CD4-positive, alpha-beta T cell treated with Interferon gamma for 1 hour (primary cell): ENCODE measurements at regions not wholly inside any gene's neighbourhood (a gene's known extent, or its start where the extent isn't known, plus 50 kb on each side); places are given as distances from the start of the nearest gene placed in this dataset.
"Not testable (repeated sequence)": the region's sequence is repeated elsewhere in the genome, so short reads cannot be mapped to it uniquely, and the experiment has no call there.

Source experiments
- DNase-seq: peaks from one replicate; pipeline ENCODE4 v3.0.0-alpha.2; 2020

DNA sequence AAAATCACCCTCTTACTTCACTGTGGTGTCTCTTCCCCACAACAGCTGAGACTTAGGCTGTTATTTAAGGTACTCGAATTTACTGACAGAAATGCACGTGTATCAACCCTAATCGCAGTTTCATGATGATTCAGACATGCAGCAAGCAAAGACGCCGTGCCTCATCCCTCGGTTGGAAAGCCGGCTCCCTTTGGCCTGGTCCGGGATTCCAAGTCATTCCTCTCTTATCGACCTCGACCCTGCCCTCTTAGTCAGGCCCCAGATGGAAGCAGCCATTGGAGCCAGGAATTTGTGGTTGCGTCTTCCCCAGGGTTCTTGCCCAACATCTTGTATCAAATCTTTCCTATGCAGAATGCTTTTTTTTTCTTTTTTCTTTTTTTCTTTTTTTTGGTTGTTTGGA, 229.5 kb downstream of the GATA3 start:
- DNase-seq, result no peak

DNA sequence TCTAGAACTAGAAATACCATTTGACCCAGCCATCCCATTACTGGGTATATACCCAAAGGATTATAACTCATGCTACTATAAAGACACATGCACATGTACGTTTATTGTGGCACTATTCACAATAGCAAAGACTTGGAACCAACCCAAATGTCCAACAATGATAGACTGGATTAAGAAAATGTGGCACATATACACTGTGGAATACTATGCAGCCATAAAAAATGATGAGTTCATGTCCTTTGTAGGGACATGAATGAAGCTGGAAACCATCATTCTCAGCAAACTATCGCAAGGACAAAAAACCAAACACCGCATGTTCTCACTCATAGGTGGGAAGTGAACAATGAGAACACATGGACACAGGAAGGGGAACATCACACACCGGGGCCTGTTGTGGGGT, 231.5 kb downstream of the GATA3 start:
- not testable (repeated sequence) for DNase-seq

DNA sequence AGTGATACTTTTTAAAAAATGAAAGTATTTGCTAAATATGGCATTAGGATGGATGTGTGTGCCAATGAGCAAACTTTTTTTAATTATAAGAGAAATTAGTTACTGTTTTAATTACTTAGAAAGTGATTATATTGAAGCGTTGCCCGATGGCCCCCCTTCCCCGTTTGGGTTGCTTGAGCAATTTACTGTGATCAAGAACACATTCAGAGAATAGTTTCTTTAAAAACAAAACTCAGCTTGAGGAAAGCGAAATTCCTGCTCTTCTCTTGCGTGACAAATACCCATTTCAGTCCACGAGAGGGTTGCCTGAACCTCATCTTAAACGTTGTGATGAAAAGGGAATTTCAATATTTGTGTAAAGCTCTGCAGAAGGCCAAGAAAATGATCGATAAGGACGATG, 234.1 kb downstream of the GATA3 start:
- DNase-seq, result no peak

DNA sequence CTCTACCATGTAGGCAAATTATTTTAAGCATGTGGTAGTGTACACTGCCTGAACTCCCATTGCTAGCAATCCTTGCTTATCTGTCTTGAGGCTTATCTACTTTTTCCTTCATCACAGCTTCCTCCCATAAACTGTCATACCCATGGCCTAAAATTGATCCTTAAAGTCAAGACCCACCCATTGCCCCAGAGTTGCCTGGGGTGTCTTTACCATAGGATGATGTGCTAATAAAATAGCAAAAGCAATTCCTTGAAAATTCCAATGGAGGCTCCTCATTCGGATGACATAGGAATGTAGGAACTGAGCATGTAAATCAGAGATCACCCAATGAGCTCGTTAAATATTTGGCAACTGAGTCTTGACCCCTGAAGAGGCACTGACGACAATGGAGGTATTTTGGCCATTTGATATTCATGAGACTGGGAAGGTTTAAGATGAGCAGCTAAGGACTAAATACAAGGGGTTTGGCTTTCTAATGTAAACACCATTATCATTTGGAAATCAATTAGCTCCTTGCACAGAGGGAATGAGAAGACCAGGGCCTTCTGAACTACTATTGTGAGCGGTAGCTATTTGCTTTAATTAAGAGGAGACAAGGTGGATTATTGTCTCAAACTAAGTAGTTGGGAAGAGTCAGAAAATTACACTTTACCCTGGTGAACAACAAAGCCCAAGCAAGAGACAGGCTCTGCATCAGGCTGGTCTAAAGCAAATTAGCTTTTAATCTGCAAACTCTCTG, 234.9 kb downstream of the GATA3 start:
- no peak for DNase-seq

DNA sequence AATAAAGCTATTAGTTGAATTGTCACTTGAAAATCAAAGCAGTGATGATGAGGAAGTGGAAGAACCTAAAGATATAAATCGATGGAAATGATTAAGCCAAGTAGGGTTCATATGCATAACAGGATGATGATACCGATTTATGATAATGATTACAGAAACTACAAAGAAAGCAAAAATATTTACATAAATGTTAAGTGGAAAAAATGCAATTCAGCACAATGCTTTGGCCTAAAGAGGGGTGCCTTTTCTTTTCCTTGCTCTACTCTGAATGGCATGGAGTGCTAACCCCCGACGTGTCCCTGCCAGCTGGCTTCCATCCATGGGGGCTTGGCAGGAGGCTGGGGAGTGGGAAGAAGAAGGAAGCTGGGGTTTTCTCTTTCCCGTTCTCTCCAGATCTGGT, 240.3 kb downstream of the GATA3 start:
- DNase-seq, result no peak

DNA sequence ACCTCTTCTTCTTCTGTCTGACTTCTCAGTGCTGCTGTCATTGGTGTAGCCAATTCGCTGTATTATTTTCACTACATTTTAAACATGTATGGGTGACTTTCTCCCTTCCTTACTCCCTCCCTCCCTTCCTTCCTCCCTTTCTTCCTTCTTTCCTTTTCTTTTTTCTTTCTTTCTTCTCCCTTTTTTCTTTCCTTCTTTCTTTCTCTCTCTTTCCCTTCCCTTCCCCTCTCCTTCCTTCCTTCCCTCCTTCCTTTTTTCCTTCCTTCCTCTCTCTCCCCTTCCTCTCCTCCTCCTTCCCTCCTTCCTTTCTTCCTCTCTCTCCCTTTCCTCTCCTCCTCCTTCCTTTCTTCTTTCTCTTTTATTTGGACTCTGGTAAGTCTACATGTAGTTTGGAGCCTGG, 240.8 kb downstream of the GATA3 start:
- no peak for DNase-seq

DNA sequence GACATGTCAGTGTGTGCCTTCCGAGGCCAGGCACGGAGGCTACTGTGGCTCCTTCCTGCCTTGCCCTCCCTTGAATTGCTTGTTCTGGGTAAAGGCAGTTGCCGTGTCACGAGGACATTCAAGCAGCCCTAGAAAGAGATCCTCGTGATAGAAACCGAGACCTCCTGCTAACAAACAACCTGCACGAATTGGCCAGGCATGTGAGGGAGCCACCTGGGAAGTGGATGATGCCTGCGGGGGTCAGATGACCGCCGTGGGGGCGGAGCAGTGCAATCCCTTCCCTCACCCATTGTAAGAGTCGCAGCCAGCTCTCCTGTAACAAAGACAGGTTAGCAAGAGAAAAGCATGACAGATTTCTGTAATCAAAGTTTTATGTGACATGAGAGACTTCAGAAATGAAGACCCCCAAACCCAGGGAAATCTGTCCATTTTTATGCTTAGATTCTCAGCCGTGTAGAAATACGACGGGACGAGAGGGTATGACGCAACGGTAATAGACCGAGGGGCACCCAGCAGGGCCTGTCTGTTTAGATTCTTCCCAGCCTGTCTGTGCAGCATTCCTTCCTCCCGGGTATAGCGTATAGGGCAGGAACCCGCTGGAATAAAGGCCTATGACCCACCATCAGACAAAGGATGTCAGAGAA, 241.7 kb downstream of the GATA3 start:
- DNase-seq, result no peak

DNA sequence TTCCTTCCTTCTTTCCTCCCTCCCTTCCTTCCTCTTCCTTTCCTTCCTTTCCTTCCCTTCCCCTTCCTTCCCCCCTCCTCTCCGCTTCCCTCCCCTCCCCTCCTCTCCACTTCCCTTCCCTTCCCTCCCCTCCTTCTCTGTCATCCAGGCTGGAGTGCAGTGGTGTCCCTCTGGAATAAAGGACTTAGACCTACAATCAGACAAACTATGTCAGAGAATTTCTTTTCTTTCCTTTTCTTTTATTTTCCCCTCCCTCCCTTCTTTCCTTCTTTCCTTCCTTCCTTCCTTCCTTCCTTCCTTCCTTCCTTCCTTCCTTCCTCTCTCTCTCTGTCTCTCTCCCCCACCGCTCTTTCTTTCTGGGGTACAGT, 242.2 kb downstream of the GATA3 start:
- DNase-seq, result no peak

DNA sequence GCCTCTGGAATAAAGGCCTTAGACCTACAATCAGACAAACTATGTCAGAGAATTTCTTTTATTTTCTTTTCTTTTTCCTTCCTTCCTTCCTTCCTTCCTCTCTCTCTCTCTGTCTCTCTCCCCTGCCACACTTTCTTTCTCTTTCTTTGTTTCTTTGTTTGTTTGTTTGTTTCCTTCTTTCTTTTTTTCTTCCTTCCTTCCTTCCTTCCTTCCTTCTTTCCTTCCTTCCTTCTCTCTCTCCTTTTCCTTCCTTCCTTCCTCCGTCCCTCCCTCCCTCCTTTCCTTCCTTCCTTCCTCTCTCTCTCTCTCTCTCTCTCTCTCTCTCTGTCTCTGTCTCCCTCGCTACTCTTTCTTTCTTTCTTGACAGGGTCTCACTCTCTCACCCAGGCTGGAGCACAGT, 242.6 kb downstream of the GATA3 start:
- DNase-seq, result no peak

DNA sequence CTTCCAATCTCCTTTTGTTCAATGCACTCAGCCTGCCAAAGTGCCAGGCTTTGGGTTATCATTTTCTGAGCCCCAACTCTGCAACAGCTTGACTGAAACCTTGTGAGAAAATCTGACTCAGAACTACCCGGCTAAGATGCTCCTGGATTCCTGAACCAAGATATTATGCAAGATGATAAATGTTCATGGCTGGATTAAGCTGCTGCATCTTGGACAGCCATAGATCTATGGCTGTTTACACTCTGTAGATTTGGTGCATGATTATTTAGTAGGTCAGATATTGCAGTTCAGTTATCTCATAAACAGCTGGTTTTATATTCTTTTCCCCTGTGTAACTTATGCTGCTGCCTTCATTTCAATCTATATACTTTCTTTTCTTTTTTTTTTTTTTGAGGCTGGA, 243.5 kb downstream of the GATA3 start:
- no peak for DNase-seq

DNA sequence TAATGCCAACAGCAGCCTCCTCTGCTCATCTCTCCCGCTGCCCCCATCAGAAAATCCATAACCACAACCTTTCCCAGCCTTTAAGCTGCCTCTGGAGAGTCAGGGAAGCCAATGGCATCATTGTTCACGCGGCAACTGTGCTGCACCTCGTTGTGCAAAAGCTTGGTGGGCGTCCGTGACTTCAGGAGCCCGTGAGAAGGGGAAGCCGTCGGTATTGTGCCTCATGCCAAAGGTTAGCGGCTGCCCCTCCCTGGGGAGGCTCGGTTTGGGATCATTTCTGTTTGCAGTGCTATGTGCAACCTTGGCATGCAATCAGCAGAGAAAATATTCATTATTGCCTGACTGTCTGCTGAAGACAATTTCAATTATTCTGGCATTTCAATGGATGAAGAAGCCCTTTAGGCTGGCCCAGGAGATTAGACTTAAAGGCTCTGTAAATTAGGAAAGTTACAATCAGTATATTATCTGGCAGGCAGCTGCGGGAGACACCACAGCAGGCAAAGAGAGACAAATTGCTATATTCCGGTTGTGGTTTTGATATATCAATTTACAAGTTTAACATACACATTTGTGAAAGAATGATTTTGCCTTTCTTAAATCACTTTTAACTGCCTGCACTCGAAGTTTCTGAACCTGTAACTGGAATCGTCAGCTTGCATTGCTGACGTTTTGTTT, 244.5 kb downstream of the GATA3 start:
- DNase-seq, result no peak

DNA sequence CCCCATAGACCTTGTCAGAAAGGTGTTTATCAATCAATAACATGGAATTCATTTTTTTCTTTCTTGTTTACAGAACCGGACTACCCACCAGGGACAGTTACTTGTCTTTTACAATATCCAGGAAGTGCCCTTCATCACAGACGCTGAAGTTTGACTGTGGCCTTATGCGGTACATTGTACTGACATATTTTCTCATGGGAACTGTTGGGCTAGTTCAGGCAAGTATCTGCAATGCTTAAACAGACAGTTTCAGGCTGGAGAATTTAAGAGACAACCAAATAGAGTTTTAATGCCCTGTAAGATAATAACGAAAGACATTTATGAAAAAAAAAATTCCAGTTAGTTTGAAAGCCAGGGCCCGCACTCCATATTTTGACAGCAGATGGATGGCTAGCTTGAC, 246.4 kb downstream of the GATA3 start:
- no peak for DNase-seq

DNA sequence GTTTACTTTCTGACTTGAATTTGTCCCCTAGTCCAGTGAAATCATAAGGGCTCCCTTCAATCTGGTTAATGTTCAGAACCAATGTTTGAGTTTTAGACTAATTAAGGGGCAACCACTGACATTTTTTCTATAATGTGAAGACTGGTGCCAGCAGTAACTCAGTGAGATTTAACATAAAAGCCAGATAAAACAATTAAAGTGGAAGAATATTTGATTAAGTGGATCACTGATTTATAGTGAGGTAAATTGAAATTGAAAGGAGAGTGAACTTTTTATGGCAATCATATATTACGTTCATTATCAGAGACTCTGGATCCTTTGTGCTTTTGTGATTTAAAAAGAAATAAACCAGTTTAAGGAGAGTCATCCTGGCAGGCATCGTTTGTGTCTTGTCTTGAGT, 246.8 kb downstream of the GATA3 start:
- DNase-seq, result no peak

DNA sequence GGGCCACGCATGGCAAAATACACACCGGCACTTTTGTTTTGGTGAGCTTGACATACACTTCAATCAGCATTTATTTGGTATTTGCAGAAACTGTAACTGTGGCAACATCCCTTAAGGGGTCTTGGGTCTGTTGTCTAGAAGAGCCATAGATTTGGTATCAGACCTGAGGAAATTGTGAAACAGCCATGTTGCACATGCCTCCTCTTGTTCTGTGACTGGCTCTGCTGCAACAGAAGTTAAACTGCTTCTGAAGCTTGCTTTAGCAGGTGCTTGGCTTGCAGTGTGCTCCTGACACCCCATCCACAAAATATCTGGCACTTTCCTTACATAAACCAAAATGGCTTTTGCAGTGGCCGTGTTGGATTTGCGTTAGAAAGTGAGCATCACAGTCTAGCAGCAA, 247.3 kb downstream of the GATA3 start:
- DNase-seq, result no peak

DNA sequence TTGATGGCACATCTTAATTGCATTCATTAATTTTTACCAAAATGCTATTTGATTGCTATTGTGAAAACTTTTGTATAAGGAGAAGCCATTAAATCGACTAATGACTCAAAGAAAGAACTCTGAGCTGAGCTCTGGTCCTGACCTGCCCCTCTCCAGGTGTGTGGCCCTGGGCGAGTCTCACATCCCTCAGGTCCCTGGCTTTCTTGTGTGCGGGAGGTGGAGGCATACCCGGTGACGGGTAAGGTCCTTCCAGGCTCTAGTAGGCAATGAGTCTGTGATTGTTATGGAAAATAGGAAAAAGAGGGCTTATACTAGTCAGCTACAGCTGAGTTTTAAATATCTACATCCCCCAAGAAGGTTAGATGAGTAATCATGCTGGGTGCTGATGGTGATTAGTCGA, 248.1 kb downstream of the GATA3 start:
- no peak for DNase-seq

DNA sequence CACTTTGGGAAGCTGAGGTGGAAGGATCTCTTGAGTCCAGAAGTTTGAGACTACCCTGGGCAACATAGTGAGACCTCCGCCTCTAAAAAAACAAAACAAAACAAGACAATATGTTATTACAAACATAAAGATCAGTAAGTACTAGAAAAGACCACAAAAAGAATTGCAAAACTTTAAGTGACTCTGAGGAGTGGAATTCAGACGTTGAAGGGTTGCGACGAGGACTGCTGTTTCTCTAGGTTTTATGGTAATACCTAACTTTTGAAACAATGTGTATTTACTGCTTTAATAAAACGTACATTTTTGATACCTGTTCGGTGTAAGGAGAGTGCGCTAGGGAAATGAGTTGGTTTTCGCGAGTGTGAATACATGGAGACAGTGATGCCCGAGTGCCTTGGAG, 250.4 kb downstream of the GATA3 start:
- no peak for DNase-seq

DNA sequence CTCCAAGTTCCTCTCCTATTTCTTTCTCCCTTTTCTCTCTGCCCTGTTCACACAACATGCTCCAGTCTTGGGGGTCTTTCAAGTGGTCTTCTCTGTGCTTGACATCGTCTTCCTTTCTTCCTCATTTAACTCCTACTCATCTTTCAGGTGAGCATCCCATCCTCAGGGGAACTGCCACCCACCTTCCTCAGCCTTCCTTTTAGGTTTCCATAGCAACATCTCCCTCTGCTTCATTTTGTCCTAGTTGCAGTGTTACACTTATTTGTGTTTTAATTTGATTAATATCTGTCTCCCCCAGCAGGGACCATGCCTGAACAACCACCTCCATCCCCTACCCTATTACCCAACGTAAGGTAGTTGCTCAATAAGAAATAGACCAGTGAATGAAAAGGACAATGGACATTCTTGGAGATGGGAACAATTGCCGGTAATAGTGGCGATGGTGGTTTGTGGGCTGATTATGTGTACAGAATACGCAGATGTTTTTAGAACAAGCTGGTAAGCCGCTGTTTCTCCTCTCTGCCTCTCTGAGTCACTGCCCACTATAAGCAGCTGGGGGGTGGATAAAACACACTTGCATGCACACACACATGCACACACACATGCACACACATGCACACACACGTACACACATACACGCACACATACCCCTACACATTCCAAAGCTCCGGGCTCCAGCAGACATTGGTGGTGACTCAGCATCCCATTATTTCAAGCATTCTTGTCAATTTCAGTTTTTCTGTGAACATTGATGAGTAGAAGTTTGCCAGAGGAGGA, 251.6 kb downstream of the GATA3 start:
- no peak for DNase-seq

DNA sequence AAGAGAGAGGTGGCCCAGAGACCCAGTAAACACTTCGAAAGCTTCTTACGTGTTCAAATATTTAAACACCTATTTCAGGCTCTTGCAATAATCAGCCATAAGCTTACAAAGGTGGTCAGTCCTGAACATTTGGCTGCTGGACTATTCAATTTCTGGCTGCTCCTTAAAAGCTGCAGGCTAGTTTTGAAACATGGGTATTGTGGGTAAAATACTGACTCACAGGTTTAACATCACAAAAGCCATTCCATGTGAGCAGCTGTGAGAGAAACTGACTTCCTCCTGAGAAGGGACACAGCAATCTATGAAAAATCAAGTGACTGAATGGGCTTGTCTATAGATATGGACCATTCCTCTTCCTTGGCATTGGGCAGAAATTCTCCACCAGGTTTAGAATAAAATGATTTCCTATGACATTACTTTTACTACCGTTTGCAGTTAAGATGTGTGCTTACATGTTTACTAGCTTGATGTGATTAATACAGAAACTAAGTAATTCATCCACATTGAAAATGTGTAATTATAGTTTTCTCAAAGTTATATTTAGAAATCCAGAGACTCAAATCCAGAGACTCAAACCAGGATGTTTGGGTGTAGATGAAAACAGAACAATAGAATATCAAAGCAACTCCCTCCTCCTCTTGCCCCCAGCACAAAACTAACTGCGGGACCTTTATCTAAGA, 252.3 kb downstream of the GATA3 start:
- no peak for DNase-seq

DNA sequence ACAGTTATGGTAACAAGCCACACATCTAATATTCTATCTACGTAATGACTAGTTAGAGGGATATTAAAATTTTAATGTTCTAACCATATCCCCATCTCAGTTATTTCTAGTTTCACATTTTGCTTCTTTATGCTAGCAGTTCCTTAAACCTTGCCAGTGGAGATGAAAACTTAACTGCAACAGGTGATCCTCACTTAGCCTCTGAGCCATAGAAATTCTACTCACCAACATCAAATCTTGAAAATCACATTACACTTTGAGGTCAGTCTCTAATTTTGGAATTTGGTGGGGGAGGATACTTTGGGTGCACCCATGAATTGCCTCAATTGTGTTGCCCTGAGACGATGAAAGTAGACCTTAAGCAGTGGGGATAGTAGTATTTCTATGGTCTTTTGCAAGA, 256.4 kb downstream of the GATA3 start:
- DNase-seq, result no peak

DNA sequence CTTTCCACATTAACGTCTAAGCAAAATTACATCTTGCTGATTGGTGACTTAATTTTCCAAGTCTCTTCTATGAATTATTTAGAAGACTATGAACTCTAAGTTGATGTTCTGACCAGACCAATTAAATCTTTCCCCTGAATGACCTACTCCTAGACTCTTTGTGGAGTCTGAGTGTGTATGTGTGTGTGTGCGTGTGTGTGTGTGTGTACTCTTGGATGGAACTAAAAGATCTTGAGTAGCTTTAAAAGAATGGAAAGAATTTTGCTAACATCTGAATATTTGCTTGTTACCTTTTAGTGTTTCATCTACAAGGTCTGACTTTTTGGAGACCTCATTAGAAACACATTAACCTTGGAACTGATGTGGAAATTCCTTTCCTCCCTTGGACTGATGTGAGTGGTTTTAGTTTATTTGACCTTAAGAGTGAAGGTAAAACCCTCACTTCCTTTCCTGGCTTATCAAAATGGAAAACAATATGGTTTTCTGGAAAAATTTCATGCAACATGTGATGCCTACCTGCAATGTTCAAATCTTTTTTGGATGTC, 257.1 kb downstream of the GATA3 start:
- no peak for DNase-seq

DNA sequence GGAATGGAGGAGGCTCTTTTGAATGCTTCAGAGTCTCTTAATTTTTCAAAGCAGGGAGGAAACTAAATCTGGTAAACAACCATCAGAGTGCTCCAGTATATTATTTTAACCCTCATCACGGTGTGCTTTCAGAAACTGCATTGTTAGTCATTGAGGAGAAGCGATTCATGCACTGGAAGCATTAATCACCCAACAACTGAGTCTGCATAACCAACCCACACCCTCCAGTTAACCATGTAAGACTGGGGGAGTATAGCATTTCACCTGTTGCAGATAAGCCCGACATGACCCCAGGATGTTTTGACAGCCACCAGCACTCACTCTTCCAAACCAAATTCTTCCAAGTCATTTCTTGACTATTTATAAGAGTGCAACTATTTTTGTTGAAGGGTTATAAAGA, 257.6 kb downstream of the GATA3 start:
- DNase-seq, result no peak

DNA sequence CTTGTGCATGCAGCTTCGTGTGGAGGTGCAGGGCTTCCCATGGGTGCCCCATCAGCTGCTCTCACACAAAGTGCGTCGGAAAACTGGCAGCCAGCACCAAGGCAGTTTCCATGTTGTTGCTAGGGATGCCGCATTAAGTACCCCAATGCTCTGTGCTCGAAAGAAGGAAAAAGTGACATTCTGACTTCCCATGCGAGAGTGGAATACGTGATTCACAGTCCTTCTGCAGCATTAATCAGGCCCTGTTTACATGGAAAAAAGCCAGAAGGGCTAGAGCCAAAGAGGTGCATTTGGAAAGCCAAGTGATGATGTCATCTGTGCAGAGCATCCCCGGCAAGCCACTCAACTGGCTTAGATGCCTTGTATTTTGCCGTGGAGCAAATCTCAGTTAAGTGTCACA, 258.3 kb downstream of the GATA3 start:
- no peak for DNase-seq

DNA sequence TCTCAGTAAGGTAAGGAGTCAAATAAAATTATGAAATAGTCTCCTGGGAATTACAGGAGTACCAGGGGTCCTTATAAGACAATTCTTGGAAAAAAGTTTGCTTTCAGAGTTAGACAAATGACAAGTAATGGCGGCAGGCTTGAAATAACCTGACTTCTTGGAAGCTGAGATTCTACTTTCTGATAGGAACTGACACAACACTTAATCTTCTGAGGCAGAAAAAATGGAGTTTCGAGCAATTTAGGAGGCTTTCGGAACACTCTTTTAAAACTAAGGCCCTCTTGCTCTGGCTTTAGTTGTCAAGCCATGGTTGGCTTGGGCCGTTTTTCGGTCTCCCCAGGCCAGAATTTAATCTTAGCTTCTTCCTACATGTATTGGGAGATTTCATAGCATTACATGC, 260.0 kb downstream of the GATA3 start:
- DNase-seq, result no peak
